Natural killer cell (primary cell): ENCODE measurements at regions not wholly inside any gene's neighbourhood (a gene's known extent, or its start where the extent isn't known, plus 50 kb on each side); places are given as distances from the start of the nearest gene placed in this dataset.
"Not testable (repeated sequence)": the region's sequence is repeated elsewhere in the genome, so short reads cannot be mapped to it uniquely, and the experiment has no call there.

Experiments
- ATAC-seq, 3 donors: fragments of 150-1000 bp in 2 of 3; fragments of 200-7000 bp in 1 of 3; cut with Tn5 transposase; 1 replicate in 1 of 3; 2 replicates in 2 of 3; pipeline ENCODE4 v1.10.0; 2021; ENCODE audit warnings: mild to moderate bottlenecking in 2 of 3, moderate library complexity in 2 of 3
- DNase-seq, 2 donors: peaks; one replicate each; pipeline versions ENCODE4 v3.0.0 to v3.0.0-alpha.2; 2013 to 2021; ENCODE audit warnings: mixed read lengths in 1 of 2
- H3K27ac ChIP-seq: one replicate; pipeline ENCODE4 v1.5.1; 2013; ENCODE audit warnings: mild to moderate bottlenecking, low read length
- H3K27me3 ChIP-seq: one replicate; pipeline ENCODE4 v1.6.1; 2013; ENCODE audit warnings: low read length; ENCODE audit not compliant: control insufficient read depth, insufficient read depth
- H3K36me3 ChIP-seq: one replicate; pipeline ENCODE4 v1.6.1; 2013; ENCODE audit warnings: low read length; ENCODE audit not compliant: control insufficient read depth, insufficient read depth
- H3K4me1 ChIP-seq: one replicate; pipeline ENCODE4 v1.6.1; 2013; ENCODE audit warnings: low read length; ENCODE audit not compliant: control insufficient read depth, insufficient read depth
- H3K4me3 ChIP-seq: one replicate; pipeline ENCODE4 v1.5.1; 2013; ENCODE audit warnings: low read length
- H3K9me3 ChIP-seq: one replicate; pipeline ENCODE4 v1.6.1; 2013; ENCODE audit warnings: low read length; ENCODE audit not compliant: control insufficient read depth, insufficient read depth
- H3K27ac Mint-ChIP-seq, 2 donors: one replicate each; pipeline ENCODE4 v1.8.0; 2022; ENCODE audit warnings: mild to moderate bottlenecking in 2 of 2, mixed read lengths in 2 of 2, moderate library complexity in 1 of 2
- H3K27me3 Mint-ChIP-seq, 2 donors: one replicate each; pipeline ENCODE4 v1.8.0; 2022; ENCODE audit warnings: low read depth in 2 of 2, mixed read lengths in 2 of 2
- H3K36me3 Mint-ChIP-seq: one replicate; pipeline ENCODE4 v1.8.0; 2022; ENCODE audit warnings: mixed read lengths
- H3K4me1 Mint-ChIP-seq, 2 donors: one replicate each; pipeline ENCODE4 v1.8.0; 2022; ENCODE audit warnings: mixed read lengths in 2 of 2
- H3K4me3 Mint-ChIP-seq: one replicate; pipeline ENCODE4 v1.8.0; 2022; ENCODE audit warnings: mild to moderate bottlenecking, moderate library complexity, mixed read lengths
- H3K9me3 Mint-ChIP-seq, 2 donors: one replicate each; pipeline ENCODE4 v1.8.0; 2022; ENCODE audit warnings: mixed read lengths in 2 of 2
- CTCF ChIP-seq: fragments of 200-600 bp; IDR thresholded peaks from one replicate; pipeline ENCODE4 v1.8.0; 2022; ENCODE audit warnings: antibody characterized with exemption
- WGBS: methylation state at CpG from one replicate; pipeline ENCODE4 v1.1.7; 2013; ENCODE audit warnings: missing lambda C conversion rate; ENCODE audit not compliant: insufficient coverage; 5-methylcytosine and 5-hydroxymethylcytosine counted together
- intact Hi-C: fragments of 100-400 bp; cut with micrococcal nuclease; formaldehyde crosslinking; loops from one replicate; pipeline ENCODE4 v1.14.2; 2022

- TF ChIP-seq CTCF = no peak
- Histone ChIP-seq H3K9me3 (no peaks in the 10 kb centered on the region), H3K4me3 (no peak overlapping the region), H3K36me3 (no peaks in the 10 kb centered on the region), H3K27ac (no peak overlapping the region), H3K4me1 (no peaks in the 10 kb centered on the region), H3K27me3 (peaks cover 5% of the 10 kb centered on the region)
- no peaks in the 10 kb centered on the region for H3K9me3 Mint-ChIP-seq
- peaks cover 17 to 31% of the 10 kb centered on the region in 2 donors for H3K27me3 Mint-ChIP-seq
- no peaks in the 10 kb centered on the region for H3K36me3 Mint-ChIP-seq
- H3K4me3 Mint-ChIP-seq = no peak overlapping the region
- intact Hi-C loops = no loop called here
- H3K27ac Mint-ChIP-seq = no peak overlapping the region
- peaks cover 0 to 2% of the 10 kb centered on the region in 2 donors for H3K4me1 Mint-ChIP-seq
- DNase-seq (no peak), ATAC-seq (no peak)
- WGBS = 72% methylated on average over 8 of the region's 8 CpGs
Observed at GRCh38 chr3:194064380-194065332, 71.3 kb upstream of the HES1 start.

GRCh38 chr3:194067327-194067726 lies 68.6 kb upstream of the HES1 start:
- H3K4me3 ChIP-seq, H3K4me1 Mint-ChIP-seq, H3K4me3 Mint-ChIP-seq, ATAC-seq, H3K27ac Mint-ChIP-seq, H3K9me3 ChIP-seq, DNase-seq, H3K9me3 Mint-ChIP-seq, intact Hi-C loops, H3K27ac ChIP-seq, H3K36me3 ChIP-seq, H3K36me3 Mint-ChIP-seq: not testable (repeated sequence)
- H3K27me3 Mint-ChIP-seq = peaks cover 16 to 29% of the 10 kb centered on the region in 2 donors
- peaks cover 14% of the 10 kb centered on the region for H3K4me1 ChIP-seq
- peaks cover 17% of the 10 kb centered on the region for H3K27me3 ChIP-seq

- no peak overlapping the region for H3K27ac Mint-ChIP-seq
- Histone ChIP-seq H3K27me3 (peaks cover 18% of the 10 kb centered on the region), H3K27ac (no peak overlapping the region), H3K36me3 (no peaks in the 10 kb centered on the region), H3K9me3 (no peaks in the 10 kb centered on the region), H3K4me1 (peaks cover 14% of the 10 kb centered on the region), H3K4me3 (no peak overlapping the region)
- DNase-seq (no peak), ATAC-seq (no peak)
- H3K9me3 Mint-ChIP-seq = no peaks in the 10 kb centered on the region
- peak overlapping the region; percentile 3 for H3K4me3 Mint-ChIP-seq
- no peaks in the 10 kb centered on the region for H3K36me3 Mint-ChIP-seq
- H3K27me3 Mint-ChIP-seq = peaks cover 23 to 35% of the 10 kb centered on the region in 2 donors
- 100% methylated on average over 2 of the region's 4 CpGs for WGBS
- intact Hi-C loops = no loop called here
- H3K4me1 Mint-ChIP-seq = peaks cover 6 to 12% of the 10 kb centered on the region in 2 donors
- TF ChIP-seq CTCF = no peak
Observed at GRCh38 chr3:194067949-194068362, 68.0 kb upstream of the HES1 start.

- Mint-ChIP-seq H3K36me3 (no peaks in the 10 kb centered on the region), H3K9me3 (no peaks in the 10 kb centered on the region), H3K4me1 (peaks cover 6 to 13% of the 10 kb centered on the region in 2 donors), H3K27me3 (peaks cover 33 to 47% of the 10 kb centered on the region in 2 donors), H3K27ac (peak overlapping the region in 1 of 2 donors; percentile 37), H3K4me3 (peak overlapping the region; percentile 83)
- 92% methylated on average over 12 of the region's 12 CpGs for WGBS
- Histone ChIP-seq H3K27me3 (peaks cover 18% of the 10 kb centered on the region), H3K36me3 (no peaks in the 10 kb centered on the region), H3K4me3 (no peak overlapping the region), H3K9me3 (no peaks in the 10 kb centered on the region), H3K4me1 (peaks cover 14% of the 10 kb centered on the region), H3K27ac (no peak overlapping the region)
- intact Hi-C loops = loop anchor here (2.0 kb wide), 1 partner anchor 71 kb away; no protein-coding TSS in a partner anchor
- ATAC-seq = no peak
- DNase-seq = no peak
- no peak for TF ChIP-seq CTCF
Observed at GRCh38 chr3:194069421-194070219, 66.3 kb upstream of the HES1 start.
